ENCODE measurements at regions not wholly inside any gene's neighbourhood (a gene's known extent, or its start where the extent isn't known, plus 50 kb on each side); places are given as distances from the start of the nearest gene placed in this dataset.
"Not testable (repeated sequence)": the region's sequence is repeated elsewhere in the genome, so short reads cannot be mapped to it uniquely, and the experiment has no call there.

DNA sequence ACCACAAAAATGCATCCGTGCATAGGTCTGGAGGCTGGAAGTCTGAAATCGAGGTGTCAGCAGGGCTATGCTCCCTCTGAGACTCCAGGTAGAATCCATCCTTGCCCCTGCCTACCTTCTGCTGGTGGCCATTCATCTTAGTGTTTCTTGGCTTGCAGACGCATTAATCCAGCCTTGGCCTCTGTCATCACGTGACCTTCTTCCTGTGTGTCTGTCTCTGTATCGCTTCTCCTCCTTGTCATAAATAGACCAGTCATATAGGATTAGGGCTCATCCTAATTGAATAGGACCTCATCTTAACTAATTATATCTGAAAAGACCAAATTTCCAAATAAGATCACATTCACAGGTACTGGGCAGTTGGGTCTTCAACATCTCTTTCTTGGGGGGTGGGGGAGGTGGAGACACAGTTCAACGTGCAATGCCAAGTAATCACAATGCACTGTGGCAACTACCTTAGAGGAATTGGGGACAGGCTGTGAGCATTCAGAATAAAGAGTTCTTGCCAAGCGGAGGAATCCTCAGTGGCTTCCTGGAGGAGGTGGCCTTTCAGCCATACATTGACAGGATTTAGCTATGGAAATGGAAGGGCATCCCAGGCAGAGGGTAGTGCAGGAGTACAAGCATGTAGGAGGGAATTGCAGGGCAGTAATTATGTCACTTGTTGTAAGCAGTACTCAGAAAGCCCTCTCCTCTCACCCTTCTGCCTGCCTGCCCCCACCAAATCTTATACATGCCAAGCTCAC is 96.2 kb upstream of the SYT13 start:
- no peak for FAIRE-seq

DNA sequence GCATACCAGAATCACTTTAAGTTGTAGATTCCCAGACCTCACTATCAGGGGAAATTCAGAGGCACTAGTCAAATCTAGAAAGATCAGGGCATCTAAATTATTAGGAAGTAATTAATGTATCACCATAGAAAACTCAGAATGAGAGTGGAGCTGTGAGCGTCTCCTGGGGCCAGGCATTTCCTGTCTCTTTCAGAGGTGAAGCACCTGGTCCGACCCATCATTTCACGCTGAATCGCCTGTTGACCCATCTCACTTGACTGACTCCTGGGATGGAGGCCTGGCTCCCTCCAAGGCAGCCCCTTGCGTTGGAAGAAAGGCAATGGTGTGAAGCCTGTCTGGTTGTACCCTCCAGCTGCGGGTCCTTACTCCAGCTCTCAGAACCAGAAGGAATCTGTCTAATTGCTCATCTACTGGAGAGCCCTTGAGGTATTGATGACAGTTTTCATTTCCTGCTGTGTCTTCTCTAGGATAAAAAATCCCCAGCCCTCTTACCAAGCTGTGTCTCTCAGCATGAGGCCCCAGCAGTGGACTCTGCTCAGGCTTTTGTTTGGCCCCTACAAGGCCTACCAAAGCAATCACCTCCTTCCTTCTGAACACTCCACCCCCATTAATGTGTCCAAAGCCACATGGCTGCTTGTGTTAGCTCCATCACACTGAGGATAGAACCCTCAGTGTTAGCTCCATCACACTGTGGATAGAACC is 93.2 kb upstream of the SYT13 start:
- FAIRE-seq, result no peak

DNA sequence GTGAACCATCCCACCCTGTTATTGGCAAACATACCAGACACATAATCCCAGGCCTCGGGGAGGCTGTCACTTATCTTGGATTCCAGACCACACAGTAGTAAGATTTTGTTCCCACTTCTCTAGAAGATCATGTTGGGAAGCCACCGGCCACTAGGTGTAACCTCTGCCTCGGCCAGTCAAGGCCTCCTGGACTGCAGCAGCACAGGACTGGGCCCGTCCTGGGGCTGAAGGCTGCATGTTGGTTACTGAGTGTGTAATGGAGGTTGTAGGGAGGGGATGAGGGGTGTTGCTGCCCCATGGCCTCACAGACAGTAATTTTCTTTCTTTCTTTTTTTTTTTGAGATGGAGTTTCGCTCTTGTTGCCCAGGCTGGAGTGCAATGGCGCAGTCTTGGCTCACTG is 92.4 kb upstream of the SYT13 start:
- no peak for FAIRE-seq

DNA sequence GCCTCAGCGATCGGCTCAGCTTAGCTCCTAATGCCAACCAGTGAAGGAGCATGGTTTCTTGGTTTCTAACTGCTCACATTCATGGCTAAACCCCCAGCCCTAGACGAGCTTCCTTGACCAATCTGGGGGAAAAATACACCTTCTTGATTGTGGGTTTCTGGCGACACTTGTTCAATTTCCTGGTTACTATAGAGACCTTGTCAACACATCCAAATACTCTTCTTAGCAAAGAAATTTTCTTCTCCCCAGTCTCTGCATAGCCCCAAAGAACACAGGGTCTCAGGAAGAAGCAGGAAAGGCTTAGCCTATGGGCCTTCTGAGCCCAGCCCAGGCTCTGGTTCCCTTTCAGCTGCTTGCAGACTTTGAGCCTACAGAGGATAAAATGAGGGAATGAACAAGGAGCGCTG is 88.5 kb upstream of the SYT13 start:
- FAIRE-seq, result no peak

DNA sequence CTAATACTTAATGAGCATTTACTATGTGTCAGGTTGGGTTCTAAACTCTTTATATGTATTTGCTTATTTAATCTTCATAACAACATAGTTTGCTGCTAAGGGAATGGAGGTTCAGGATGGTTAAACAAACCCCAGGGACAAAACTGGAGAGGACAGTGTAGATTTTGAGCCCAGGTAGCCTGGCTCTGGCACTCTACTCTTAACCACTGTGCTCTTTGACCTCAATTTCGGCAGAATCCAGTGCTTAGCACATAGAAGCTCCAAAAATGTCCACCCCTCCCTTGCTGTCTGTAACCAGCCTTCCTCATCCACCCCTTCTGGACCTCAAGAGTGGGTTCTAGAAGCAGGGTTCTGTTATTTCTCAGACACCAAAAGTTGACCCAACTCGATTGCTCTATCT is 88.0 kb upstream of the SYT13 start:
- FAIRE-seq, result no peak

DNA sequence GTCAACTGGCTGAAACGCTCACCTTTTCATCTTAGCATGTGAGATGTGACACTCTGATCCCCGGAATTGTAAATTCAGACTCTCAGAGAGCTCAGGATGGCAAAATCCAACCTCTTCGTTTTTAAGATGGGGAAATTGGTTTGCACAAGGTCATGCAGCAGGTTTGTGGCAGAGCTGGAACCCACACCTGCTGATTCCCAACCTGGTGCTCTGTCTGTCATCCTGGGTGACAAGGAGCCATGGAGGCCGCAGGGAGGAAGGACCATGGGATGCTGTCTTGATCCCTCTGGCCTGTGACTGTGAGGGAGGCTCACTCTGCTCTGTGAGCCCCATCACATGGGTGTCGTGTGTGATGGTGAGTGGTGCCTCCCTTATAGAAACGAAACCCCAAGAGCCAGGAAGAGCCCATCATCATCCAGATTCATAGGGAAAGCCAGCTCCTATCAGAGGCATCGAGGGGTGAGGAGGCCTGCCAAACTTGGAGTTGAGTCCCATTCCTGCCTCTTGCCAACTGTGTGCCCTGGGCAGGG is 87.4 kb upstream of the SYT13 start:
- FAIRE-seq, result no peak

DNA sequence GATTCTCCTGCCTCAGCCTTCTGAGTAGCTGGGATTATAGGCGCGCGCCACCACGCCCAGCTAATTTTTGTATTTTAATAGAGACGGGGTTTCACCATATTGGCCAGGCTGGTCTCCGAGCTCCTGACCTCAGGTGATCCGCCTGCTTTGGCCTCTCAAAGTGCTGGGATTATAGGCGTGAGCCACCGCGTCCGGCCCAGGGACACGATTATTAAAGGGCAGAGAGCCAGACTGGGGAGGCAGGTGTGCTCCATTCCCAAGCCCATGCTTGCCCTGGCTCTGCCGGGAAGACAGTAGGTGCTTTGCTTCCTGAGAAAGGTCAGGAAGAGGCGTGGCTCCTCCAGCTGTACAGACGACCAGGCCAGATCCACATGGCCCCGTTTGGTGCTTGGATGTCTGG is 86.3 kb upstream of the SYT13 start:
- not testable (repeated sequence) for FAIRE-seq

DNA sequence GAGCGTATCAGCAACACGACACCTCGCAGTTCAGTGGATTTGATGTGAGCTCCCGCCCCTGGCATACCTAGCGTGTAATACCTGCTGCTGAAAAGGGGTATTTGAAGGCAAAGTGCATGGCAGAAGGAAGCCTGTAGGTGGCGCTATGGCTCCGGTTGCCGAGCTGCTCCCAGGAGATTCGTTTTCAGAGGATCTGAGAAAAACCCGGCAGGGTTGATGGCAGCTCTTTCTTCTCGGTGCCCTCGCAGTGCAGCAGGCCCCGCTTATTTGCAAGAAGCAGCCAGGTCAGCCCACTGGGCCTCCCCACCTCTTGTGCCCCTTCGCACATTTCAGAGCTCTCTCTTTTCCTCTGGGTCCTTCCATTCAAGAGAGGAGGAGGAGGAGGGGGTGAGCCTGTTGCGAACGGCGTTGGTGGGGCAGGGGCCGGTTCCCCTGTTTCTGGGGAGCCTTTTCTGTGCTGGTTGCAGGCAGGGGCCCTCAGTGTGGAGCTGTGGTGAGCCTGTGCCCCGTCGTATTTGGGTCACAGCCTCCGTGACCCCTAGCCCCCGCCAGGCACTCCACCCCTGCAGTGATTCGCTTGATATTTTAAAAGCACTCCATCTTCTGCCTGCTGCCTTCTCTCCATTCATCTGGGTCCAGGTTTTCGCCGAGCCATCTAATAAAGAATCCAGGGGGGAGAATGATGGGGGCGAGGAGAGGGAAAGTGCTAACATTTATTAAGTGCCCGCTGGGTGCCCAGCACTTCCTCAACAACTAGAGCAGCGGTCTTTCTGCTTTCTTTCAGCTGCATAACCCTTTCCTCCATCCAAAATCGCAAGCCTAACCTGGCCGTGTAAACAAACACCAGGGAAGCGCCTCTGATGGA is 85.3 kb upstream of the SYT13 start:
- FAIRE-seq, result no peak

DNA sequence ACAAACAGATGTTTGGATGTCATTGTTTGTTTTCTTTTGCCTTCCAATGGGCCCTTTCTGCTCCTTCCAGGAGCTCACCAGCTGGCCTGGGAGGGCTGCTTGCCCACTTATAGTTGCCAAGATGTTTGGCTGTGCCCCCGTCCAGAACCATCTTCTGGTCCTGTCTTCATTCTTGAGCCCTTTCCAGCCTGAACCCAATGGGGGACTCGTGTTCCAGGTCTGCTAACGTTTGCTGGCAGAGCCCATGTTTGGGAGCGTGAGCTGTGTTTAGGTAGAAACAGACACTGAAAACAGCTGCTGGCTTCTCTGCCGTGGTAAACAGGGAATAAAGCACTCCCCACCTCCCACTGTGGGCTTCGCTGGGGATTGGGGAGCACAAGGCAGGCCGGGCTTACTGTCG is 83.2 kb upstream of the SYT13 start:
- FAIRE-seq, result no peak

DNA sequence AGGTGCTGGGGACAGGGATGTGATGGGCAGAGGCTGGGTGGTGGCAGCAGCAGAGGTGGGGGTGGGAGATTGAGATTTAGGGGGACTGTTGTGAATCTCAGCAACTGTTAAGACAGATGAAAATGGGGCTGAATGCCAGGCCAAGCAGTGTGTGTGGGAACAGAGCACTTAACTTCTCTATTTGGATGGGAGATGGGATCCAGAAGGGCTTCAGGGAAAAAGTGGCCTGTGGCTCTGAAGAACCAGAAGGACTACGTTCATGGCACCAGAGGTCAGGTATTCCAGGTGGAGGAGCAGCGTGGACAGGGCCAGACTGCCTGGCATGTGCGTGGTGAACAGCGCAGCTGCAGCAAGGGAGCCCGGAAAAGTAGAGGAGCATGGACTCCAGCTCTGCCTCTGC is 82.6 kb upstream of the SYT13 start:
- no peak for FAIRE-seq

DNA sequence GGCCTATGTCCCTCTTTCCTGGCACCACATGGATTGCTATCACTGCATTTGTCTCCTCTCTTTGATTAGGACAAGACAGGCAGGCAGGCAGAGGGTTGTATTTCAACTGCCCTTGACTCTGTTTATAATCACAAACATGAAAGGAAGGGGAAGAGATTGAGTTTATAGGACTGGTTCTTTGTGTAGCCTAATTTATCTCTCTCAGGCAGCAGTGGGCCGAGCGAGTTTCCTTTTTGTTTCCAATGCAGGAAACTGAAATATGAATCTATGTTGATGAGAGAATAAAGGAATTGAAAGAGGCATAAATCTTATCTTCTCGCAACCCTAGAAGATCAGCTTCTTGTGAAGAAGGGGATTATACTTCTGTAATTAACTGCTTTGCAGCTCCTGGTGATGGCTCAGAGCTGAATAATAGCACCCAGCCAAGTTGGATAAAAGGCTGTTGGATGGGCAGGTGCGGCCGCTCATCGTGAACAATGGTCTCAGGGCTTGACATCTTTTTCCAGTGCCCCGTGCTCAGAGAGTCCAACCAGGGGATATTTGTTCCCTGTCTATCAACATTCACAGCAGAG is 80.6 kb upstream of the SYT13 start:
- no peak for FAIRE-seq

DNA sequence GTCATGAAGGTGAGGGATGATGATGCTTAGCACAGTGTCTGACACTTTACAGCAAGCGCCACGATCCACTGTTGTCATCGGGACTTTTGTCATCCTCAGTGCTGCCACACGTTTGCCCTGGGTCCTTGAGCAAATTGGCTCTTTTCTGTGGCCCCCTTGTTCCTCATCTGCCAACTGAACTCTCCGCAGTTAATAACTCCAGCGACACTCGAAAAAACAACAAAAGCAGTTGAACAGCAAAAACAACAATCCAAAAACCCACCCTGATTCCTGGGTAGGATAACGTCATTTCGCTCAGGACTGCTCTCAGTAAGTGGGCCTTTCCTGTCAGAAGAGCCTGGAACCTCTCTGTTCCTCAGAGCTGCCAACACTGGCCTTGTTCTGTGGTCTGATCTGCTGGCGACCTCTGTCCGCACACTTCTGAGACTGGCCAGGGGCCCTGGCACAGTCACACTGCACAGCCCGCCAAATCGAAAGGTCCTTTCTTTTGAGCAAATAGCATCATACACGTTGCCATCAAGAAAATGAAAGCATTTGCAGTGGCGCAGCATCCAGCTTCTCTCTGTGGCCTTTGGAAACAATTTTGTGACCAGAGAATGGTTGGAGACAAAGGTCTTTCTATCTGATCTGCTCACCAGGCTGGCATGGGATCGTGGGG is 79.9 kb upstream of the SYT13 start:
- no peak for FAIRE-seq

DNA sequence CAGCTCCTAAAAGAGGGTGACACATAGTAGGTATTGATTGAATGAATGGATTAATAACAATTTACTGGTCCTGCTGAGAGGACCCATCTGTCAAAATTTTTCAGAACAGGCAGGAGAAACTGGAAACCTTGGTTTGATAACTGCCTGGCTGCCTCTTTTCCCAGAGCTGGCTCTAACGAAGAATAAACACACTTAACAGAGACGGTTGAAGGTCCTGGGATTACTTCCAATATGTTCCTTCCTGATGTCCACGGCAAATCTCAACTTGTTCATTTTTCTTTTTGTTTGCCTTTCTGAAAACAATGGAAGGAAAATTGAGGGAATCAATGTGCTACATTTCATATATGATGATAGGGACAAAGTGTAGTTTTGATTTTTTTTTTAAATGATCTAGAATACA is 76.5 kb upstream of the SYT13 start:
- no peak for FAIRE-seq

DNA sequence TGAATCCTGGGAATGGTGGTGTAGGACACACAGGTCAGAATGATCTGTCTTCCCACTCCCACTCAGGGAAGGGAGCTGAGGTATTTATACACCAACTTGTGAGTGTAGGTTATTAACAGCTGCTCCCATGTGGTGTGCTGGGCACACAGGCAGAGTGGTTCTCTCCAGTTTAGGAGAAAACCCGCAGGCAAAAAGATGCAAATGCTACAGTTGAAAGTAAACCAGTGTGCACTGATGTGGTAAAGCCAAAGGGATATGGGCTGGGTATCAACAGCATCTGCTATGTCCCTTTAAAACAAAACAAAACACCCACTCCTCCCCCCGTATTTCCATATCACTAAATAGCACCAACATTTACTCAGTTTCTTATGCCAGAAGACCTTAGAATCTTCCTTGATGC is 75.4 kb upstream of the SYT13 start:
- FAIRE-seq, result no peak

DNA sequence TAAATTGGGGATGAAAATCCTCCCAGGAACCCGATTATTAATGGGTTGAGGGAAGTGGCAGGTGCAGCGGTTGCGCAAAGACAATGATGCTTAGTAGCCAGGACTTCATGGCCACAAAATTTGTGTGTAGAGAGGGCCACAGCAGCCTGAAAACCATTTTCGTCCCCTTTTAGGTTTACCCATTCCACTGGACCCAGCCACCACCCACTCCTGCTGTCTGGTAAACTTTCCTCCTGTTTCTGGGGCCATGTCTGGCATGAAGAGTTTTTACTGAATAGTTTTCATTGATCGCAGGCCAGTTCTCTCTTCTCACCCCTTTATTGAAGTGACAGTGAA is 69.5 kb upstream of the SYT13 start:
- FAIRE-seq, result no peak

DNA sequence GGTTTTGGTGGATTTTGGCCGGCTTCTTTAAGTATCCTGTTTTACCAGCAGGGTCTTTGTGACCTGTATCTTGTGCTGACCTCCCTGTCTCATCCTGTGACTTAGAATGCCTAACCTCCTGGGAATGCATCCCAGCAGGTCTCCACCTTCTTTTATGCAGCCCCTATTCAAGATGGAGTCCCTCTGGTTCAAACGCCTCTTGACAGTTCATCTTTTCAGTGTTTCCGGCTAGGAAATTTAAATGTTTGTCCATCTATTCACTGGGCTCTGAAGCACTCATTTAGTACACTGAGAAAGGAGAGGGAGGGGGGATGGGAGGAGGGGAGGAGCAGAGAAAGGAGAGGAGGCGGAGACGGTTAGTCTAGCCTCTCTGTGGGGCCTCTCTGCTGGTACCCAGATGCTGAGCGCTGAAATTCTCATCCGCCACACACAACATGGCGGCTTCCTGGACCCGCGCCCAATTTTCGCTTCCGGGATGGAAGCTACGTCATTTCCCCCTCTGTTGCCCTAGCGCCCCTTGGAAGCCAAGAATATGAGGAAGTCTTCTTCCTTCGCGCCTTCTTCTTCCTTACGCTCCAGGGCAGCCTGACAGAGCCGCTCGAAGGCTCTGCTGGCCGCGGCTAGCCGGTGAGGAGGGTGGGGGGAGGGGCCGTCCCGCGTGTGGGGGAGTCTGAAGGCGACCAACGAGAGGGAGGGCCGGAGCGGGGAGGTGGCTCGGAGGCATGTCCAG is 69.0 kb upstream of the SYT13 start:
- no peak for FAIRE-seq

DNA sequence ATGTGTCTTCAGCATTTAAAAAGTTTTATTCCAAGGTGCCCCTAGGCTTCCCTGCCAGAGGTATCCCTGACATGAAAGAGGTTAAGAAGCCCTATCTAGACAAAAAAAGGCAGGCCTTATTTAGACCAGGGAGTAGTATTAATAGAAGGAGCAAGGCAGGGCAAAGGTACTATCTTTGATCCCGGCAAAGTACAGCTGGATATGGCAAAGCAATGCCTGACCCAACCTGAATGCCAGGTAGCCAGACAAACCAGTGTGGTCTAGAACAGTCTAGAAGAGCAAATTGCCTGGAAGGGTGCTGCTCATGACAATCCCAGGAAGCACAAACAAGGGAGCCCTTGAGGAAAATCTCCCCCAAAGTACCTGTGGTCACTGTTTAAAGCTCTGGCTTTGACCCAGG is 62.6 kb upstream of the SYT13 start:
- FAIRE-seq, result no peak

DNA sequence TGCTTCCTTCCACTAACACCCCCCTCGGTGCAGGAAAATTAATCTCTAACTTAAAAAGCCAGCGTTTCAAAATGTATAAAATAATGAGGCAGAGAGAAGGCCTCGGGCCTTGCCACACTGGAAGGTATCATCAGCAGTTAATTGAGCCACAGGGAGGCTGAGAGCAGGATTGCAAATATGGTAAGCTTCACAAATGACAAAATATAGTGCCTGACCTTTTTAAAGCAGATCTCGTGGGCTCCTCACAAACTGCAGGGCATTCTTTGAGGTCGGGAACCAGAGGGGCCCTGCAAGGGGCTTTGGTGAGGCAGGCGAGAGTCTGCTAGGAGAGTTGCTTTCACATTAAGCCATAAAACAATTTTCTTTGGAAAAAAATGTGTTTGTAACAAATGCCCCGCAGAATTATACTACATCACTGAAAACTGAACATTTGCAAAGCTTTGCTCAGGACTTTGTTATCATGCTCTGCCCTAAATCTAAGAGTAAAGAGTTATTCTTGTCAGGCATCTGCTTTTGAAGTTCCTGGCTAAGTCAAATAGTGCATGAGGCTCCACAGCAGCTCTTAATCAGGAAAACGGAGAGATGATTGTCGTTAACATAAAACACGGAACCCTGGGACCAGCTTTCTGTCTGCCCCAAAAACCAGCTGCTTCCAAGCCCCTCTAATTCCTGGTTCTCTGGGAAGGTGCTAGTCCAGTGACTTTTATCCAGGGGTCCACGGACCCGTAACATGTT is 61.4 kb upstream of the SYT13 start:
- no peak for FAIRE-seq

DNA sequence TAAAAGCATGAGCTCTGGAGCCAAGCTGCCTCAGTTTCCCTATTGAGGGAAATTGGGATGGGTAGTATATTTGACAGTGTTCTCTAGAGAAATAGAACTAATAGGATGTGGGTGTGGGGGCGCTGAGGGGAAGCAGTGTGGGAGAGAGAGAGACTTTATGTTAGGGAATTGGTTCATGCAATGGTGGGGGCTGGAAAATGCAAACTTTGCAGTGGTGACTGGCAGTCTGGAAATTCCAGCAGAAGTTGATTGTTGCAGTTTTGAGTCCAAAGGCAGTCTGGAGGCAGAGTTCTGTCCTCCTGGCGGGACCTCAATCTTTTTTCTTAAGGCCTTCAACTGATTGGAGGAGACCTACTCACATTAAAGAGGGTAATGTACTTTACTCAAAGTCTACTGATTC is 59.4 kb upstream of the SYT13 start:
- no peak for FAIRE-seq

DNA sequence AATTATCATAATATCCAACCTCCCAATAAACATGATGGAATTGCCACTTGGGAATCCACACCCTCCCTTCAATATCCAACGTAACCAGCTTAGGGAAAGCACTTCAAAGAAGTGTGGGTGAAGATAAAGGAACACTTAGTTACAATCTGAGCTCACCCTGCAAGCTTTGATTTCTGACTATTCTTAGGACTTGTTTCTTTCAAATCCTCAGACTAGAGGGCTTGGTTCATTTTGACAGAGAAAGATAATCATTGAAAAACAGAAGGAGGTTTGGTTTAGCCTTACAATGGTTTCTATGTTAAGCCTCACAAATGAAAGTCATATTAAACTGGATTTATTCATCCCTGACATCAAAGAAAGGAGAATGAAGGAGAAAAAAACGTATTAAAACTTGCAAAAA is 57.9 kb upstream of the SYT13 start:
- FAIRE-seq, result no peak

DNA sequence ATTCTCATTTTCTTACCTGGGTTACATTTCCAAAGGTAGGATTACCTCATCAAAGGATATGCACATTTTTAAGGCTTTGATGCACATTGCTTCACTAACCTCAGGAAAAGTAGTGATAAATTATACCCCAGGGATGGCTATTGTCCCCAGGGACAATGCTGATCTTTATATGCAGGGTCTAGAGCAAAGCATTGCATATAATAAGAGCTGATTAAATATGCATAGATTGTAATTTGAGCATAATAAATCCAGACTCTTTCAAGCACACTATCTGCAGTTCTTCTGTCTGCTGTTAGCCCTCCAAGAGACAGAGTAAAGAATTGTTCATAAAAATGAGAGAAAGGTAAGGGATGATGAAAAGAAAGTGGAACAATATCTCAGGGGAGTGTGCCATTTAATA is 57.3 kb upstream of the SYT13 start:
- no peak for FAIRE-seq

All from A204.1 (cell line).